ACC112 (cell line): ENCODE measurements at regions not wholly inside any gene's neighbourhood (a gene's known extent, or its start where the extent isn't known, plus 50 kb on each side); places are given as distances from the start of the nearest gene placed in this dataset.
A peak's percentile ranks its signal among the peaks of the same experiment; 100 is the strongest.

Experiments used
- H2AFZ ChIP-seq: fragments of 200-600 bp; sonication (generic); one replicate; pipeline ENCODE4 v1.6.0; 2017; ENCODE audit warnings: antibody characterized with exemption, low read length; ENCODE audit not compliant: unreplicated experiment
- H3K27ac ChIP-seq: fragments of 200-600 bp; sonication (generic); 2 replicates; pipeline ENCODE4 v1.5.1; 2014; ENCODE audit warnings: low read depth, mild to moderate bottlenecking, antibody characterized with exemption, low read length, moderate library complexity
- H3K27me3 ChIP-seq: fragments of 200-600 bp; sonication (generic); 2 replicates; pipeline ENCODE4 v1.6.1; 2014; ENCODE audit warnings: mild to moderate bottlenecking, antibody characterized with exemption, low read length, moderate library complexity, mixed read lengths; ENCODE audit not compliant: insufficient read depth
- H3K36me3 ChIP-seq: fragments of 200-600 bp; sonication (generic); 2 replicates; pipeline ENCODE4 v1.6.1; 2016; ENCODE audit warnings: mild to moderate bottlenecking, antibody characterized with exemption, low read length, moderate library complexity, mixed read lengths; ENCODE audit not compliant: insufficient read depth
- H3K4me1 ChIP-seq: fragments of 200-600 bp; sonication (generic); one replicate; pipeline ENCODE4 v1.6.1; 2016; ENCODE audit warnings: low read length, mixed read lengths; ENCODE audit not compliant: insufficient read depth, unreplicated experiment, control insufficient read depth
- H3K4me3 ChIP-seq: fragments of 200-600 bp; sonication (generic); 2 replicates; pipeline ENCODE4 v1.5.1; 2014; ENCODE audit warnings: mild to moderate bottlenecking, low read depth, low read length
- H3K79me2 ChIP-seq: fragments of 200-600 bp; sonication (generic); one replicate; pipeline ENCODE4 v1.6.0; 2016; ENCODE audit warnings: low read length; ENCODE audit not compliant: control insufficient read depth, unreplicated experiment, insufficient read depth

DNA sequence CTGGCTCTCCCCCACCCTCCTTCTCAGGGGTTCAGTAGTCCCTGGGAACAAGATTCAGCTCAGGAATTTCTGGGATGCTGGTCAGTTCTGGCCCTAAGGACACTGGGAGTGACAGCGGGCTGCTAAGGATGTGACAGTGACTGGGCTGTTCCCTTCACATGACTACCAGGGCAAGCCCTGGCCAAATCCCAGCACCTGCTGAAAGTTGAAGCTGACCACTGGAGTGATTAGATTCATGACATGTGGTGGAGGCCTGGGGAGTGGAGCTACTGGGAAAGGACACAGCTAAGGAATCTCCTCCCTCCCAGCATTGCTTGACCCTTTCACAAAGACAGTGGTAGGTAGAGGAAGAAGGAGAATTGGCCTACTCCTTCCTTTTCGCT, 204.9 kb downstream of the DAD1 start:
- H3K79me2 ChIP-seq, result no peaks in the 10 kb centered on the region
- H3K36me3 ChIP-seq, result no peaks in the 10 kb centered on the region
- no peak overlapping the region for H2AFZ ChIP-seq
- no peak overlapping the region for H3K4me3 ChIP-seq
- peaks cover 23% of the 10 kb centered on the region for H3K27me3 ChIP-seq
- H3K27ac ChIP-seq, result no peak overlapping the region
- H3K4me1 ChIP-seq, result peaks cover 19% of the 10 kb centered on the region

DNA sequence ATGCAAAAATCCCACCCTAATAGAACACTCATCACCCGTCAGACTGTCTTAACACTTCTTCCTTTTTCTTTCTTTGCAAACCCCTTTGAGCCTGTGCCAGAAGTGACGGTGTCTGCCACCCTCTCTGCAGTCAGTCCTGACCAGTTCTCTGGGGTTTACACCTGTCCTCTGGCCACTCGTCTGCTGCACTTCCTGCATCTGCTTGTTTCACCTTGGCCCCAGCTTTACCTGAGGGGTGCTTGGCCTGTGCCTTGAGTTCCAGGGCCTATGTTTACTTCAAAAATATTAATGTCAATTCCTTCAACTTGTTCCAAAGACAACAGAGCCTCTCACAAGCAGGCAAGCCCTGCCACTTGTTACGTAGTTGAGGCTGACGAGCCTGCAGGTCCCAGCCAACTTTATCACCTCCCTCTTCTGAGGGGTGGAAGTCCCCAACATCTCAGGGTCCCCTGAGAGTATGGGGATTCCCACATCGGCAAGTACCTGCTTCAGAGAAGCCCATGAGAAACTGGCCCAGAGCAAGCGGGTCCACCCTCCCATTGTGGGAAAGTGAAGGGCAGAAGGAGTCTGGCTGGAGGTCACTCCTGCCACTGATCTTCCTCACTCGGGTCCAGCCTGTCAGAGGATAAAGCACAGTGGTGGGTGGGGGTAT, 205.4 kb downstream of the DAD1 start:
- H3K36me3 ChIP-seq, result no peaks in the 10 kb centered on the region
- H3K4me3 ChIP-seq, result no peak overlapping the region
- H3K4me1 ChIP-seq, result peaks cover 19% of the 10 kb centered on the region
- H3K27me3 ChIP-seq, result peaks cover 19% of the 10 kb centered on the region
- H2AFZ ChIP-seq, result no peak overlapping the region
- no peak overlapping the region for H3K27ac ChIP-seq
- H3K79me2 ChIP-seq, result no peaks in the 10 kb centered on the region

DNA sequence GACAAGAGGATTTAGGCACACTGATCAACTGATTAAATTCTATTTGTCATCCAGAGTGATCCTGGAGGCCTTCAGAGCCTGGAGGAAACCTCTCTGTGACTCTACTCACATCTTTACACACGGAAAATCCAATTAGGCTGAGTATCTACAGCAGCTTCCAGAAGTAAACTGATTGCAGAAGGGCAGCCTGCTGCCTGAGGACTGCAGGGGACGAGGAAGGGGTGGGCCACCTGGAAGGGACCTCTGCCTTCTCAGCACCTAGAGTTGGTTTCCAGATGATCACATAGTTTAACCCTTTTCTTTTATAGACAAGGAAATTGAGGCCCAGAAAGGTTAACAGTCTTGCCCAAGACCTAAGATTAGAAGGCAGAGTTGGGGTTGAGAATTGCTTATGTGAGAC, 206.1 kb downstream of the DAD1 start:
- Histone ChIP-seq H2AFZ (no peak overlapping the region), H3K27me3 (peaks cover 15% of the 10 kb centered on the region), H3K4me3 (no peak overlapping the region), H3K4me1 (peaks cover 19% of the 10 kb centered on the region), H3K79me2 (no peaks in the 10 kb centered on the region), H3K36me3 (no peaks in the 10 kb centered on the region), H3K27ac (no peak overlapping the region)

DNA sequence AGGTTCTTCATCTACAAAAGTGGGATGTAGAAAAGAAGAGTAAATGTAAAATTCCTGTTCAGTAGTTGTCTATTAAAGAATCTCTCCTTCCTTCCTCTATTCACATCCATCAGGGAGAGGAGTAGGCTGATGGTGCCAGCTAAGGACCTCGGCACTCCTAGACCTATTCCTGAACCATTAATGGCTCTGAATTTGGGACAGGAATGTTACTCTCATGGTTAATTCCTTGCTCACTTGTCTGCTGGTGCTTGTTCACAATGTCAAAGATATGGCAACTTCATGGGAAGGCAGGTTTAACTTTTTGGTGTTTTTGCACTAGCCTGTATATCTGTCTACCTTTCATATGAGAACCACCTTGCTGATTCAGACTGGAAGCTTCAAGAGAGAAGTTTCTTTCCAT, 206.6 kb downstream of the DAD1 start:
- no peak overlapping the region for H2AFZ ChIP-seq
- H3K79me2 ChIP-seq, result no peaks in the 10 kb centered on the region
- H3K27ac ChIP-seq, result no peak overlapping the region
- peaks cover 19% of the 10 kb centered on the region for H3K27me3 ChIP-seq
- H3K36me3 ChIP-seq, result no peaks in the 10 kb centered on the region
- H3K4me3 ChIP-seq, result no peak overlapping the region
- H3K4me1 ChIP-seq, result peaks cover 19% of the 10 kb centered on the region

DNA sequence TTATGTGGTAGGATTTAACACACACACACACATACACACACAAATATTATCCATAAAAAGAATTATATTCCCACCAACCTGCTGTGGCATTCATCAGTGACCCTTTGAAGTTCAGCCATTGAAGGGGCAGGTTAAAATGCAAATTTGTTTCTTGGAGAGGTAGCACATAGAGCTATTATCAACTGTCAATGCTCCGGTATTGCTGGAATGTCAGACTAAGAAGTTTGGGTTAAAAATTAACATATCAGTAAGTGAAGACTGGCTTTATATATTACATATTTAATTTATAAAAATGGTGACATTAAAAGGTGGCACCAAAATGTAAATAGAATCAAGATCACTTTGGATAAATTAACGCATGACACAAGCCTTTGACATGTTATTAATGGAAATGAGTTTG, 207.3 kb downstream of the DAD1 start:
- no peaks in the 10 kb centered on the region for H3K36me3 ChIP-seq
- peaks cover 19% of the 10 kb centered on the region for H3K4me1 ChIP-seq
- no peaks in the 10 kb centered on the region for H3K79me2 ChIP-seq
- no peak overlapping the region for H2AFZ ChIP-seq
- no peak overlapping the region for H3K4me3 ChIP-seq
- H3K27ac ChIP-seq, result no peak overlapping the region
- H3K27me3 ChIP-seq, result peaks cover 21% of the 10 kb centered on the region

DNA sequence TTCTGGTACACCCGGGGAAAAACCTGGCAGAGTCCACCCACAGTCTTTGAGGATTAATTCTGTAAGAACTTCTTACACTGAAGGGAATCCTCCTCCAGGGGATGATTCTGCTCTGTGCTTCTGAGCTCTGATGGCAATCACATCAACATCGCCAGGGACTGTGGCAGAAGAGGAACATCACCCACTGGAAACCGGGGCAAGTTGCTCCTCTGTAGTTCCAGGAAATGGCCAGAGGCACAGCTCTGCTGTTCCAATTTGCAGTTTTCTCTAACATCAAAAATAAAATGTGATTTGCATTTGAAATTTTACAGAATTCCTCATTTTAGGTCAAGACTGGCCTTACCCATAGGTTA, 207.6 kb downstream of the DAD1 start:
- Histone ChIP-seq H3K4me1 (peaks cover 19% of the 10 kb centered on the region), H3K27me3 (peaks cover 23% of the 10 kb centered on the region), H3K4me3 (no peak overlapping the region), H3K36me3 (no peaks in the 10 kb centered on the region), H3K79me2 (no peaks in the 10 kb centered on the region), H3K27ac (no peak overlapping the region), H2AFZ (peak overlapping the region; percentile 73)

DNA sequence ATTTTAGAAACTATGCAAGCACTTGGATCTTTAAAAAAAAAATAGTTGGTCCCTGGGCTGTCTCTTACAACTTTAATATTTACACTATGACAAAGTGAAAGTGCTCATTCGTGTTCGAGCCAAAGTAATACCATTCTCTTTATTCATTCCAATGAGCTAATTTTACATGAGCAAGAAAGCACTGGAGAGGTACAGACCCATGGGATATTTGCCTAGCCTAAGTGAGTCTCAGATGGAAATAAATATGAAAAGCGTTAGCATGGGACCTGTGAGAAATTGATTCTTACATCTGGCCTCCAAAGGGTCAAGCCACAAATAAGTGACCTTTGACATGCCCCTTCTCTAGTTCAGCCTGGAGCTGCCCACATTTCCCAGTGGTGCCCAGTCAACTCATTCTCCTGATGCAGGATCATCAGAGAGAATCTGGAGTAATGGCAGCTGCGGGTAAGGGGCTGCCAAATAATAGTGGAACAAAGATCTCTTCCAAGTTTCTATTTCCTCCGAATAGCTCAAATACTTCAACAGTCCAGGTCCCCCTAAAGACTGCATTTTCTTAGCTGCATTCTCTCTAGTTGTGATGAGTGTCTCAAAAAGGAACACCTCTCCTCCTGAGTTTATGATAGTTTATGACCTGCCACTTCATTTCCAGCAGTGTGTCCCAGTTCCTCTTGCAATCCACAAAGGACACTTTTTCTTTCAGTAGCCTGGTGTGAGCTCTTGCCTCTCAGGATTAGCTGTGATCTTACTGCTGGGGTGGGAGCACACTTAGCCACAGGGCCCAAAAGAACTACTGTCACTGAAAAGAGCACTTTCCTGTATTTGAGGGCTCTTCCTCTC, 208.2 kb downstream of the DAD1 start:
- Histone ChIP-seq H3K36me3 (no peaks in the 10 kb centered on the region), H3K79me2 (no peaks in the 10 kb centered on the region), H3K4me3 (peak overlapping the region; percentile 73), H3K27ac (no peak overlapping the region), H3K27me3 (peaks cover 24% of the 10 kb centered on the region), H3K4me1 (peaks cover 19% of the 10 kb centered on the region), H2AFZ (peak overlapping the region; percentile 73)

DNA sequence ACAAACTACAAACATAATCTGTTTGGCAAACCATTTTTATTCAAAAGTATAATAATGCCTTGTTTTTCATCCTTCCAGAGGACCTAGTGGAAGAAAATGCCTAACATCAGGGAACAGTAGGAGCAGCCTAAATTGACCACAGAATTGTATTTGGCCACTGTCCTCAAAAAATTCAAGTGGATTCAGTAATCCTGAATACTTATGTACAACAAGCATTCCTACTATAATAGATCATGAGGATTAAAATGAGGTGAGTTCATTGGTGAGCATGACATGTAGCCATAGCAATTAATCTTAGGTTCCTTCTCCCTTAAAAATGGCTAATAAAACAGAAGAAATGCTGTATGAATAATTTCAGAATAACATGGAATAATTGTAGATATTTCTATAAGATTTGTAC, 209.3 kb downstream of the DAD1 start:
- Histone ChIP-seq H3K27ac (no peak overlapping the region), H3K36me3 (no peaks in the 10 kb centered on the region), H3K4me3 (peak overlapping the region; percentile 31; the same call in 1 of the 2 replicates), H2AFZ (peak overlapping the region; percentile 65), H3K27me3 (peaks cover 20% of the 10 kb centered on the region), H3K4me1 (peaks cover 19% of the 10 kb centered on the region), H3K79me2 (no peaks in the 10 kb centered on the region)

DNA sequence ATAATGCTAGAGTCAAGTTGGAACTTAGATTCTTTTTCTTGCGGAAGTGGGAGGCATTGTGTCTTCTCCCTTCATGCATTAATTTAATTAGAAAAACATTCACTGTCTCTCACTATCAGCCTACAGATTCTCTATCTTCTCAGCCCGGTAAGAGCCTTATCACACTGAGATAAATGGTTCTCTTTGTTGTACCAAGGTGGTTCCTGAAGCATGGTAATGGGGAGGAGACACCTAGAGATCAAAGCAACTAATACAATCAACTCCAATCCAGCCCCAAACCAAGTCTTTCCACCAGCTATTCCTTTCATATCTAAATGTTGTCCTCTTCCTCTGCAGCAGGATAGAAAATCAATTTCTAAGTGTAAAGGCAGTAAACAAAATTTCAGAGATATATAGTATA, 210.8 kb downstream of the DAD1 start:
- Histone ChIP-seq H3K36me3 (no peaks in the 10 kb centered on the region), H3K27ac (no peak overlapping the region), H3K27me3 (peaks cover 16% of the 10 kb centered on the region; the same call in 1 of the 2 replicates), H3K4me3 (no peak overlapping the region), H2AFZ (no peak overlapping the region), H3K79me2 (no peaks in the 10 kb centered on the region), H3K4me1 (peaks cover 19% of the 10 kb centered on the region)

DNA sequence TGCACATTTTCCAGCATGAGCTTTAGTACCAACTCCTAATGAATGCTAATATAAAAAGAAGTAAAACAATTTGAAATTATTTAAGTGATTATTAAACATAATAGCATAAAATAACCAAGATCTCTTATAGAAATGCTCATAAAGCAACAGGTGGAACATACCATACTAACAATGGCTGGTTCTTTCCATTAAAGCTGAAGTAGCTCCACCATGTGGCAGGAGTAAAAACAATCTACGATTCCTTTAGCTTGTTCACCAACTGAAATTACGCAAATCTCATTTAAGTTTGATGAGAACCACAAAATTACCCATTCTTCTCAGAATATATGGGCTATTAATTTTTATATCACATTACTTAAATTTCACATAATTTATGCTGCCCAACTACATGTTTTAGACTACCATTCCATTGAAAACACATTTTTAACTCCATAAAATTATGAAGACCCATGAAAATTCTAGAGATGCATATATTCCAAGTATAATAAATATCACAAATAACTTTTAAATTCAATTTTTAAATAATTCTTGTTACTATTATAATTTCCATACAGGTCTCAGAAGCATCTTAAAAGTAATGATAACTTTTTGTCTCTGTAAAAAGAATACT, 213.6 kb downstream of the DAD1 start:
- H3K27me3 ChIP-seq, result peaks cover 24% of the 10 kb centered on the region; the same call in 1 of the 2 replicates

More for the DNA sequence above, 213.6 kb downstream of the DAD1 start:
- Histone ChIP-seq H3K4me1 (peaks cover 20% of the 10 kb centered on the region), H2AFZ (no peak overlapping the region), H3K4me3 (no peak overlapping the region), H3K36me3 (no peaks in the 10 kb centered on the region), H3K27ac (no peak overlapping the region), H3K79me2 (no peaks in the 10 kb centered on the region)
